ENCODE measurements at regions not wholly inside any gene's neighbourhood (a gene's known extent, or its start where the extent isn't known, plus 50 kb on each side); places are given as distances from the start of the nearest gene placed in this dataset.

DNA sequence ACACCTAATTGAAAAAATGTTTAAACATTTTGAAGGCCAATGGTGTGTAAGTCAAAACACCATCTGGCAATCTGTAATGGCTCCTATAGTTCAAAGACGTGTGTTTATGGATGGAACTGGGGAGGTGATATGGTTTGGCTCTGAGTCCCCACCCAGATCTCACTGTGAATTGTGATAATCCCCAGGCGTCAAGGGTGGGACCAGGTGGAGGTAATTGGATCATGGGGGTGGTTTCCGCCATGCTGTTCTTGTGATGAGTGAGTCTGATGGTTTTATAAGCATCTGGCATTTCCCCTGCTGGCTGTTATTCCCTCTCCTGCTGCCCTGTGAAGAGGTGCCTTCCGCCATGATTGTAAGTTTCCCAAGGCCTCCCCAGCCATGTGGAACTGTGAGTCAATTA is 52.2 kb downstream of the ADRA2C start:
- DNase-seq (ENCODE audit: insufficient read length): no peak
- no peak for FAIRE-seq
- TF ChIP-seq TAF1 (IDR thresholded peaks at IDR 0.05; ENCODE audit: borderline replicate concordance, low read depth, low read length) (no peak), POLR2A (IDR thresholded peaks at IDR 0.05; ENCODE audit: low read depth, low read length) (no peak), POLR2AphosphoS5 (IDR thresholded peaks at IDR 0.05; ENCODE audit: low read depth, low read length) (no peak)

DNA sequence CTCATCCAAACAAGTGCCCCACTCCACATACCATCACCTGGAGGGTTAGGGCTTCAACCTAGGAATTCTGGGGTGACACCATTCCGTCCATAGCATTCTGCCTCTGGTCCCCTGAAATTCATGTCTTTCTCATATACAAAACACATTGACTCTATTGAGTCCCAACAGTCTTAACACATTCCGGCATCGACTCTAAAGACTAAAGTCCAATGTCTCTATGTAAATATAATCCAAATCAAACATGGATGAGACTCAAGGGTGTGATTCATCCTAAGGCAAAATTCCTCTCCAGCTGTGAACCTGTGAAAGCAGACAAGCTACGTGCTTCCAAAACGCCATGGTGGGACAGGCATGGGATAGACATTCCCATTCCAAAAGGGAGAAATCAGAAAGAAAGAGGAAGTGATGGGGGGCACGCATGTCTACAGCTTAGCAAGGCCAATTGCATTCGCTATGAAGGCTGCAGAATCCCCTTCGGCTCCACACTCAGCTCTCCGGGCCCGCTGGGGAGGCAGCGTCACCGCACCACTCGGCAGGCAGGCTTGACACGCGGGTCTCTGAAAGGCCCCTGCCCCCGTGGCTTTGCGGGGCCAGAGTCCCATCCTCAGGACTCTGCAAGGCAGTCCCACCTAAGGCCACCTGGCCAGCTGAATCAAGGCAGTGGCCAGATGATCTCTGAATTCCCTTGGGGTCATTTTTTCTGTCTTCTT is 53.2 kb downstream of the ADRA2C start:
- no peak for DNase-seq (ENCODE audit: insufficient read length)
- FAIRE-seq: no peak
- no peak for TF ChIP-seq POLR2A (IDR thresholded peaks at IDR 0.05; ENCODE audit: low read depth, low read length)
- TF ChIP-seq TAF1 (IDR thresholded peaks at IDR 0.05; ENCODE audit: borderline replicate concordance, low read depth, low read length): no peak
- no peak for TF ChIP-seq POLR2AphosphoS5 (IDR thresholded peaks at IDR 0.05; ENCODE audit: low read depth, low read length)

DNA sequence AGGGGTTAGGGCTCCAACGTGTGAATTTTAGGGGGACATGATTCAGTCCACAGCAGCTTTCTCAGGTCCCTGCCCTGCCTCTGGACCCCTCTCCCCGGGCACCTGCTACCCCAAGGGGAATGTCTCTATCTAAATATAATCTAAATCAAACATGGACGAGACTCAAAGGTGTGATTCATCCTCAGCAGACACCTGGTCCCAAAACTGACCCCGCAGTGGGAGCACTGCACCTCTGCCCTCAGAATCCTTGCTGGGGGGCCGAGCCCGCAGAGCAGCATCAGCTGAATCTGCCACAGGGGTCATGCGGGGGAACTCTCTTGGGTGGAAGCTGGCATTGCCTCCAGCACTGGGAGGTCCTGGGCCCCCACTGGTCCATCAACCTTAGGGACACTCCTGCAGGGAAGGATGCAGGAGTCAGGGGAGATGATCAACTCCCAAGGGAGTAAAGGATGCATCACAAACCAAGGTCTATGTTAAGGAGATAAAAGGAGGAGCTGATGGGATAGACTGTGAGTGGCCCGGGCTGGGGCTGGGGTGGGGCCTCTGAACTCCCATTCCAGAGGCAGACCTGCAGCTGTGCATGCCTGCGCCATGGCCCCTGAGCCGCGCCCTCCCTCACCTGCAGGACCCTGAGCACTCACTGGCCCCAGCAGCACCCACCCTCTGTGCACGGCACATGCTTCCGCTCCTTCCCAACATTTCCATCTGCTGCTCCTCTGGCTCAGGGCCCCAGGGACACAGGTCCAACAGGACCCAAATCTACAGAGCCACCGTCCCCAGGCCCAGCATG is 54.0 kb downstream of the ADRA2C start:
- DNase-seq (ENCODE audit: insufficient read length) (no peak), FAIRE-seq (no peak)
- no peak for TF ChIP-seq POLR2A (IDR thresholded peaks at IDR 0.05; ENCODE audit: low read depth, low read length)
- no peak for TF ChIP-seq POLR2AphosphoS5 (IDR thresholded peaks at IDR 0.05; ENCODE audit: low read depth, low read length)
- TF ChIP-seq TAF1 (IDR thresholded peaks at IDR 0.05; ENCODE audit: borderline replicate concordance, low read depth, low read length): no peak

DNA sequence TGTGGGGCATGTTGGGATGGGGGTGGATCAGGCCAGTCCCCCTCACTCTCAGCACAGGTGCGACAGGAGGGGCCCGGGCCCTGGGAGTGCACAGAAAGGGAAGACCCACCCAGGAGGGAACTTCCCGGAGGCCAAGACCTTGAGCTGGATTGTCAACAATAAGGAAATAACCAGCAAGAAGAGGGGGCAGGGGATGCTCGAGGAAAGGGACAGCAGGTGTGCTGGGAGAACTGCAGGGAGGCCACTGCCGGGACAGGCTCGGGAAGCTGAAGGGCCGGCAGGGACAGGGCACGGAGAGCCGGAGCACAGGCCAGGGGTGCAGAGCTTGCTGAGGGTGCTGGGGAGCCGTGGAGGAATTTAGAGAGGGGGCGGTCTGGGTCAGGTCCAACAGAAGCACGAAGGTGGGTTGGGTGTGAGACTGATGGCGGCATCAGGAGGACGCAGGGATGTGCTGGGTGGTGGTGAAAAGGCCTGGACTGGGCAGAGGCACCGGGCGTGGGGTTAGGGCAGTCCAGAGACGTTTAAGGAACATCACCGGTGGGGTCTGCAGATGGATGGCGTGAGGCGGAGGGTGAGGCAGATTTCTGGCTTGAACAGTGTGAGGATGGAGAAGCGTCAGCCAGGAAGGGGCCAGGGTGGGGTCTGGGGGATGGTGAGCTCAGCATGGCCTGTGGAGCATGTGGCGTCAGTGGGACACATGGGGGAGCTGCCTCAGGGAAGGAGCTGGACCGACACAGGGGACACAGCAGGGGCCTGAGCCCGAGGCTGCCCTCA is 54.8 kb downstream of the ADRA2C start:
- no peak for FAIRE-seq
- TF ChIP-seq POLR2AphosphoS5 (IDR thresholded peaks at IDR 0.05; ENCODE audit: low read depth, low read length) (no peak), POLR2A (IDR thresholded peaks at IDR 0.05; ENCODE audit: low read depth, low read length) (no peak), TAF1 (IDR thresholded peaks at IDR 0.05; ENCODE audit: borderline replicate concordance, low read depth, low read length) (no peak)
- DNase-seq (ENCODE audit: insufficient read length): no peak

DNA sequence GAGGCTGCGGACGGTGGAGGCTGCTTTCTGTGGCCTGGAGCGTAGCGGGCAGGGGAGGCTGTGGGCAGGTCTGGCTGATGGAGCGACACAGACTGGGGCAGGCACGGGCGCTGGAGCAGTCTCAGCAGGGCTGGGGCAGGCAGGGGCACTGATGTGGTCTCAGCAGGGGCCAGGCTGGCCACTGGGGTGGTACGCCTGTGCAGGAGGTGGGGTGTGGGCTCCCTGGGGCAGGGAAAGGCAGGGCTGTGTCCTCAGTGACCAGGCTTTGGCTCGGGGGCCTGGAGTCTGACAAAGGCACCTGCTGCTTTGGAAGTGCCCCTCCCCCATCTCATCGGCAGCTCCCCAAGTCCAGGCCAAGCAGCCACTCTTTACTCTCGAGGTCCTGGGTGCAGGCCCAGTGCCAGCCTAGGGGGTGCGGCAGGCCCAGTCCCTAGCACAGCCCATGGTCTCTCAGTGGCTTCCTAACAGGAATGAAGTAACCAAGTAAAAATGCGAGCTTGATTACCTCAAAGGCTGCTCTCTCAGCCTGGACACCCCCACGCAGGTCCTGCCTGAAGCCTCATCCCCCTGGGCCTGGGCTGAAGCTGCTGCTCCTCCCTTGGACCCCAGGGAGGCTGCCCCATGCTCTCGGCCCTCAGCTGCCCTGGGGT is 55.5 kb downstream of the ADRA2C start:
- no peak for FAIRE-seq
- TF ChIP-seq POLR2A (IDR thresholded peaks at IDR 0.05; ENCODE audit: low read depth, low read length) (no peak), POLR2AphosphoS5 (IDR thresholded peaks at IDR 0.05; ENCODE audit: low read depth, low read length) (no peak), TAF1 (IDR thresholded peaks at IDR 0.05; ENCODE audit: borderline replicate concordance, low read depth, low read length) (no peak)
- DNase-seq (ENCODE audit: insufficient read length): no peak

DNA sequence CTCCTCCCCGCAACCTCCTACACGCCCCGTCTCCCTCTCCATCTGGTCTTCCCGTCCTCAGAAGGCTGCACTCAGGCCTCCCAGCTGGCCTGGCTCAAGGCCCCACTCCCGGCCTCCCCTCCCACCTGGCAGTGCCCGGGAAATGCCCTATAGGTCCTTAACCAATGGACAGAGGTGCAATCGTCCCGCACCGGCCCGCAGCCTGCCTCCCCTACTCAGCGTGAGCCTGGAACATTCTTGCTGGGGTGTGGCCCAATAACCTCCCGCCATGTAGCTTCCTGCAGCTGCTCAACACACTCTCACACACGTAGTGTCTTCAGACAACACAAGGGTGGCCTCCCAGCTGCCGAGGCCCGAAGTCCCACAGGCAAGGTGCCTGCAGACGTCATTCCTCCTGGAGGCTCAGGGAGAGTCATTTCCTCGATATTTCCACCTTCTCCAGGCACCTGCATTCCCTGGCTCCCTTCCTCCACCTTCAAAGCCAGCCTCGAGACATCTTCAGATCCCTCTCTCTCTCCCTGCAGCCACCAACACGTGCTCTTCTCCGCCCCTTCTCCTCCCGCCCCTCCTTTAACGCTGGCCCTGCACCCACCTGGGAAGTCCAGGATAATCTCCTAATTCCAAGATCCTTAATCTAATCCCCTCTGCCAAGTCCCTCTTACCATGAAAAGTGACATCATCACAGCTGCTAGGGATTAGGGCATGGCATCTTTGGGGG is 56.2 kb downstream of the ADRA2C start:
- TF ChIP-seq TAF1 (IDR thresholded peaks at IDR 0.05; ENCODE audit: borderline replicate concordance, low read depth, low read length) (no peak), POLR2AphosphoS5 (IDR thresholded peaks at IDR 0.05; ENCODE audit: low read depth, low read length) (no peak), POLR2A (IDR thresholded peaks at IDR 0.05; ENCODE audit: low read depth, low read length) (no peak)
- no peak for DNase-seq (ENCODE audit: insufficient read length)
- no peak for FAIRE-seq

DNA sequence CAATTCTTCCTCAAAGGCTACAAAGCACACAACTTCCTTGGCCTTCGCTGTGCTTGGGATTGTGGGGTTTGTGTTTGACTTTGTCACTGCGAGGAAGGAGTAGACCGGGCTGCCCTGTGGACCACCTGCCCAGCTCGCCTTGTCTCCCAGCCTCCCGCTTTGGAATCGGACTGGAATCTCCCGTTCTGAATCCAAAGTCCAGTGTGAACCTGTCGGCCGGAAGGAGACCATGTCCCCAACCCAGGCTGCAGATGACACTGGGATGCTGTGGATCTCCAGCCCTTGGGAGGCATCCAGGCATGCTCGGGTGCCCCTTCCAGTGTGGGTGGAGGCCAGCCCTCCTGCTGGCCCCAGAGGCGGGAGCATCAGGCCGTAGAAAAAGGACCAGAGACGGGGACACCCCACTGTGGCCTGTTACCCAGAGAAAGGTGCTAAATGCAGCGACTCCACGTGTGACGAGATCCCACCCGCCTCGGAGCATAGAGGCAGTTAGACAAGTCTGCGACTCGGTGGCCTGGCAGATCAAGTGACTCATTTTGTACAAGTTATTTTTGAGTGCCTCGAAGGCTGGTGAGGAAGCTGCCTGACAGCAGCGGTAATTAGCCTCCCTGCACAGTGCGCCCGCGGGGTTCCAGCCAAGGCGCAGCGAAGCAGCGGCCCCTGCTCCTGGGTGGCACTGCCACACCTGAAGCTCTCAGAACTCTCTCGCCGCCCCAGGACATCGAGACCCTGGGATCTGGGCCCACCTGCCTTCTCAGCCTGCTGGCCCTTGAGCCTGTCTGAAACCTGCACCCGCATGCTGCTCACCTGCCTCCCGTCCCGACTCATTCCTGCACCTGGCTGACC is 57.5 kb downstream of the ADRA2C start:
- TF ChIP-seq TAF1 (IDR thresholded peaks at IDR 0.05; ENCODE audit: borderline replicate concordance, low read depth, low read length) (no peak), POLR2A (IDR thresholded peaks at IDR 0.05; ENCODE audit: low read depth, low read length) (no peak), POLR2AphosphoS5 (IDR thresholded peaks at IDR 0.05; ENCODE audit: low read depth, low read length) (no peak)
- DNase-seq (ENCODE audit: insufficient read length) (no peak), FAIRE-seq (no peak)

DNA sequence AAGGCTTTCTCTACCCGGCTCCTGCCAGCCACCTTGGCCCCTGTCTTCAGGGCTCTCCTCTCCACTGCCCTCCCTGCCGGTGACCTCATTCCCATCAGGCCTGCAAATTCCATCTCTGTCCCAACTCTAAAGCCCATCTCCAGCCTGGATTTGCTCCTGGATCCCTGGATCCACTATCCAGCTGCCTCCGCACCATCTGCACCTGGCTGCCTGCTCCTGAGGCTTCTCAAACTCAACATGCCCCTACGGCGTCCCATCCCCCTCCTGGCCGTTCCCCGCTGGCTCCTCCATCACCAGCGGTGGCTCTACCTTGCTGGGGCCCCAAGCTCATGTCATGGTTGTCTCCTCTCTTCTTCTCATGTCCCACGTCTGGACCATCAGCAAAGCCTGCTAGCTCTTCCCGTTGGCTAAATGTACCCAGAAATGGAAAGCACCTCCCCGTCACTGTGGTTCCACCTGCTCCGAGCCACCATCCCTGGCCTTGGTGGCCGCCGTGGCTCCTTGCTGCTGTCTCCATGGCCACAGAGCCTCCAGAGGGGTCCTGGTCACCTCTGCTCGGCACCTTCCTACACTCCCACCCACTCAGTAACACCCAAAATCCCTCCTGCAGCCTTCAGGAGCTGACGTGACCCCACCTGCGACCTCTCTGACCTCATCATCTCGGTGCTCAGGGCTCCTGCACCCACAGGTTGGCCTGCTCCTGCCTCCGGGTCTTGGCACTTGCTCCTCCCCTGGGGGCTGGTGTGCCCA is 58.5 kb downstream of the ADRA2C start:
- FAIRE-seq (no peak), DNase-seq (ENCODE audit: insufficient read length) (no peak)
- no peak for TF ChIP-seq POLR2AphosphoS5 (IDR thresholded peaks at IDR 0.05; ENCODE audit: low read depth, low read length)
- TF ChIP-seq TAF1 (IDR thresholded peaks at IDR 0.05; ENCODE audit: borderline replicate concordance, low read depth, low read length): no peak
- no peak for TF ChIP-seq POLR2A (IDR thresholded peaks at IDR 0.05; ENCODE audit: low read depth, low read length)

DNA sequence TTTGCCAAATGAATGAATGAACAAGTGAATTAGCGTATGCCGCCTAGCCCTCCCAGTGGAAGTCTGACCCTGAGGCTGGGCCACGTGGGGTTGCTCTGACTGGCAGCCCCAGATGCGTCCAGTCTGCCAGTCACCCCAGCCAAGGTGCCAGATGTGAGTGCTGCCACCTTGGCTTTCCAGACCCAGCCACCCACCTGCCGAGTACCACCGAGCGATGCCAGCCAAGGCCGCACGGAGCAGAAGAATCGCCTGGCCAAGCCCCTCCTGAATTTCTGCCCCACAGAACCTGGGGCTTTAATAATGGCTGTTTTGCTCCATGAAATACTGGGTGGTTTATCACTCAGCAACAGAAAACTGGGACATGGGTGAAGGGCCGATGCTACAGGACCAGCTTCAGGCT is 59.3 kb downstream of the ADRA2C start:
- DNase-seq (ENCODE audit: insufficient read length) (no peak), FAIRE-seq (no peak)
- TF ChIP-seq TAF1 (IDR thresholded peaks at IDR 0.05; ENCODE audit: borderline replicate concordance, low read depth, low read length) (no peak), POLR2A (IDR thresholded peaks at IDR 0.05; ENCODE audit: low read depth, low read length) (no peak), POLR2AphosphoS5 (IDR thresholded peaks at IDR 0.05; ENCODE audit: low read depth, low read length) (no peak)

Data from GM12892 (cell line).